Gastrocnemius medialis (tissue), 4 donors: ENCODE measurements at regions not wholly inside any gene's neighbourhood (a gene's known extent, or its start where the extent isn't known, plus 50 kb on each side); places are given as distances from the start of the nearest gene placed in this dataset.
"Not testable (repeated sequence)": the region's sequence is repeated elsewhere in the genome, so short reads cannot be mapped to it uniquely, and the experiment has no call there.

Experiments used
- CTCF ChIP-seq, 5 experiments: fragments of 450-650 bp in 3 of 5; fragments of 200-600 bp in 2 of 5; sonication (generic) in 2 of 5; IDR thresholded peaks in 4 of 5; conservative IDR thresholded peaks in 1 of 5; 1 replicate in 4 of 5; 2 replicates in 1 of 5; pipeline ENCODE4 v1.5.1; 2016 to 2019; ENCODE audit warnings: antibody characterized with exemption in 5 of 5, mild to moderate bottlenecking in 3 of 5, moderate library complexity in 3 of 5
- POLR2A ChIP-seq, 2 donors: fragments of 450-650 bp; IDR thresholded peaks; one replicate each; pipeline ENCODE4 v1.6.1; 2017; ENCODE audit warnings: antibody characterized with exemption in 2 of 2, mild to moderate bottlenecking in 2 of 2, moderate library complexity in 2 of 2

- not testable (repeated sequence) for TF ChIP-seq CTCF (IDR thresholded peaks at IDR 0.05 in 4 of 5, conservative IDR thresholded peaks at IDR 0.05 in 1 of 5); POLR2A (IDR thresholded peaks at IDR 0.05)
Observed at GRCh38 chr16:63860700-63861099, 1261.2 kb downstream of the CDH11 start.
